ENCODE measurements at regions not wholly inside any gene's neighbourhood (a gene's known extent, or its start where the extent isn't known, plus 50 kb on each side); places are given as distances from the start of the nearest gene placed in this dataset.
A peak's percentile ranks its signal among the peaks of the same experiment; 100 is the strongest.

- no peak for DNase-seq
These were observed 240.2 kb downstream of the LMO4 start for GRCh38 chr1:87568911-87569310.

GRCh38 chr1:87572008-87572407 lies 243.3 kb downstream of the LMO4 start:
- DNase-seq, result no peak

GRCh38 chr1:87572891-87573290 lies 244.2 kb downstream of the LMO4 start:
- DNase-seq, result no peak

- DNase-seq, result no peak
These were observed 246.8 kb downstream of the LMO4 start for GRCh38 chr1:87575528-87575927.

GRCh38 chr1:87578464-87578863 lies 249.8 kb downstream of the LMO4 start:
- no peak for DNase-seq

- DNase-seq, result no peak
These were observed 254.8 kb downstream of the LMO4 start for GRCh38 chr1:87583459-87583858.

GRCh38 chr1:87584586-87584985 lies 255.9 kb downstream of the LMO4 start:
- no peak for DNase-seq

- DNase-seq, result no peak
These were observed 257.8 kb downstream of the LMO4 start for GRCh38 chr1:87586501-87586900.

- no peak for DNase-seq
These were observed 259.8 kb downstream of the LMO4 start for GRCh38 chr1:87588495-87588894.

- no peak for DNase-seq
These were observed 262.8 kb downstream of the LMO4 start for GRCh38 chr1:87591492-87591891.

- DNase-seq, result no peak
These were observed 263.5 kb downstream of the LMO4 start for GRCh38 chr1:87592156-87592555.

- DNase-seq, result peak; percentile 49
These were observed 266.2 kb downstream of the LMO4 start for GRCh38 chr1:87594736-87595383.

GRCh38 chr1:87595384-87595781 lies 266.7 kb downstream of the LMO4 start:
- no peak for DNase-seq

- DNase-seq, result no peak
These were observed 269.7 kb downstream of the LMO4 start for GRCh38 chr1:87598429-87598828.

GRCh38 chr1:87599569-87599968 lies 270.9 kb downstream of the LMO4 start:
- DNase-seq, result no peak

- no peak for DNase-seq
These were observed 271.6 kb downstream of the LMO4 start for GRCh38 chr1:87600055-87600850.

GRCh38 chr1:87600854-87601253 lies 272.2 kb downstream of the LMO4 start:
- no peak for DNase-seq

- no peak for DNase-seq
These were observed 274.9 kb downstream of the LMO4 start for GRCh38 chr1:87603626-87604025.

GRCh38 chr1:87612956-87613355 lies 284.3 kb downstream of the LMO4 start:
- no peak for DNase-seq

- DNase-seq, result no peak
These were observed 286.8 kb downstream of the LMO4 start for GRCh38 chr1:87615491-87615890.

- DNase-seq, result no peak
These were observed 287.2 kb downstream of the LMO4 start for GRCh38 chr1:87615901-87616300.

GRCh38 chr1:87620807-87621206 lies 292.1 kb downstream of the LMO4 start:
- no peak for DNase-seq

- DNase-seq, result no peak
These were observed 301.0 kb downstream of the LMO4 start for GRCh38 chr1:87629673-87630072.

- no peak for DNase-seq
These were observed 303.6 kb downstream of the LMO4 start for GRCh38 chr1:87632232-87632631.
